ENCODE measurements at regions not wholly inside any gene's neighbourhood (a gene's known extent, or its start where the extent isn't known, plus 50 kb on each side); places are given as distances from the start of the nearest gene placed in this dataset.
A peak's percentile ranks its signal among the peaks of the same experiment; 100 is the strongest.

- H3K4me1 Mint-ChIP-seq: no peaks in the 10 kb centered on the region
- H3K9ac ChIP-seq (ENCODE audit: low read length): no peak overlapping the region
- POLR2A ChIA-PET: no interaction called here
- ATAC-seq (ENCODE audit: low read depth) (no peak), DNase-seq (no peak)
- no peaks in the 10 kb centered on the region for H3K27me3 ChIP-seq (replicated peaks in 1 of 4; ENCODE audit: control extremely low read depth in 1 of 4, control insufficient read depth in 3 of 4, insufficient read depth in 4 of 4, low read length in 3 of 4)
- no peaks in the 10 kb centered on the region for H3K27me3 Mint-ChIP-seq
- 80% methylated on average over 1 of the region's 2 CpGs for WGBS (ENCODE audit: insufficient coverage)
- H2AFZ ChIP-seq (ENCODE audit: insufficient read depth, low read depth, low read length, poor library complexity, severe bottlenecking): no peak overlapping the region
- no peak overlapping the region for H3K27ac ChIP-seq (ENCODE audit: low read length in 2 of 2)
- no peak overlapping the region for H3K4me3 ChIP-seq (ENCODE audit: control extremely low read depth in 1 of 5, extremely low read depth in 1 of 5, insufficient read depth in 1 of 5, low read depth in 2 of 5, low read length in 4 of 5)
- H3K4me3 Mint-ChIP-seq: no peak overlapping the region
- intact Hi-C loops (cut with micrococcal nuclease): no loop called here
- H3K27ac Mint-ChIP-seq: no peak overlapping the region
- TF ChIP-seq EZH2 (IDR thresholded peaks at IDR 0.05; ENCODE audit: borderline replicate concordance, insufficient read depth, low read depth, low read length, poor library complexity, severe bottlenecking) (no peak), CTCF (IDR thresholded peaks at IDR 0.05) (no peak)
- H3K4me1 ChIP-seq (ENCODE audit: control insufficient read depth in 2 of 2, insufficient read depth in 2 of 2, low read length in 2 of 2): no peaks in the 10 kb centered on the region
- no peaks in the 10 kb centered on the region for H3K79me2 ChIP-seq (ENCODE audit: control insufficient read depth, insufficient read depth, low read length)
- H3K4me2 ChIP-seq (replicated peaks; ENCODE audit: low read depth, low read length, poor library complexity, severe bottlenecking): no peak overlapping the region
- CTCF ChIA-PET: interaction anchor here (1.3 to 2.2 kb wide), 4 partner anchors 10 to 222 kb away, joined by 3 to 9 read pairs (median 6); no protein-coding TSS in a partner anchor
- no peaks in the 10 kb centered on the region for H3K9me3 ChIP-seq (ENCODE audit: control extremely low read depth in 1 of 3, control insufficient read depth in 2 of 3, insufficient read depth in 1 of 3, low read length in 2 of 3)
- no peaks in the 10 kb centered on the region for H4K20me1 ChIP-seq (ENCODE audit: control insufficient read depth, insufficient read depth, low read length, poor library complexity, severe bottlenecking)
- H3K36me3 ChIP-seq (replicated peaks in 1 of 2; ENCODE audit: control extremely low read depth in 1 of 2, control insufficient read depth in 1 of 2, extremely low read depth in 1 of 2, insufficient read depth in 2 of 2, low read length in 1 of 2): no peaks in the 10 kb centered on the region
- no peaks in the 10 kb centered on the region for H3K9me3 Mint-ChIP-seq (ENCODE audit: insufficient read depth)
These were observed 142.7 kb downstream of the SNAPC1 start for GRCh38 chr14:61904946-61905345.

GRCh38 chr14:61911574-61911973, 149.4 kb downstream of the SNAPC1 start:
- DNase-seq (peak; percentile 35), ATAC-seq (ENCODE audit: low read depth) (no peak)
- no peak for TF ChIP-seq EZH2 (IDR thresholded peaks at IDR 0.05; ENCODE audit: borderline replicate concordance, insufficient read depth, low read depth, low read length, poor library complexity, severe bottlenecking)
- no peak for TF ChIP-seq CTCF (IDR thresholded peaks at IDR 0.05)
- no peaks in the 10 kb centered on the region for H3K36me3 ChIP-seq (replicated peaks in 1 of 2; ENCODE audit: control extremely low read depth in 1 of 2, control insufficient read depth in 1 of 2, extremely low read depth in 1 of 2, insufficient read depth in 2 of 2, low read length in 1 of 2)
- H3K4me1 Mint-ChIP-seq: peaks cover 17% of the 10 kb centered on the region
- no peaks in the 10 kb centered on the region for H3K79me2 ChIP-seq (ENCODE audit: control insufficient read depth, insufficient read depth, low read length)
- H3K9me3 Mint-ChIP-seq (ENCODE audit: insufficient read depth): no peaks in the 10 kb centered on the region
- intact Hi-C loops (cut with micrococcal nuclease): no loop called here
- no peak overlapping the region for H3K27ac Mint-ChIP-seq
- no peak overlapping the region for H3K27ac ChIP-seq (ENCODE audit: low read length in 2 of 2)
- peak overlapping the region in 1 of 5 experiments; percentile 5 for H3K4me3 ChIP-seq (ENCODE audit: control extremely low read depth in 1 of 5, extremely low read depth in 1 of 5, insufficient read depth in 1 of 5, low read depth in 2 of 5, low read length in 4 of 5)
- no peaks in the 10 kb centered on the region for H3K27me3 ChIP-seq (replicated peaks in 1 of 4; ENCODE audit: control extremely low read depth in 1 of 4, control insufficient read depth in 3 of 4, insufficient read depth in 4 of 4, low read length in 3 of 4)
- H3K9ac ChIP-seq (ENCODE audit: low read length): peak overlapping the region; percentile 32
- peak overlapping the region; percentile 8 for H3K4me3 Mint-ChIP-seq
- H3K27me3 Mint-ChIP-seq: no peaks in the 10 kb centered on the region
- CTCF ChIA-PET: interaction anchor here (0.9 kb wide), 2 partner anchors 16 to 216 kb away, joined by 4 read pairs; no protein-coding TSS in a partner anchor
- H4K20me1 ChIP-seq (ENCODE audit: control insufficient read depth, insufficient read depth, low read length, poor library complexity, severe bottlenecking): no peaks in the 10 kb centered on the region
- WGBS (ENCODE audit: insufficient coverage): 77% methylated on average over 1 of the region's 4 CpGs
- H2AFZ ChIP-seq (ENCODE audit: insufficient read depth, low read depth, low read length, poor library complexity, severe bottlenecking): peak overlapping the region; percentile 9
- H3K4me2 ChIP-seq (replicated peaks; ENCODE audit: low read depth, low read length, poor library complexity, severe bottlenecking): peak overlapping the region; percentile 57
- H3K9me3 ChIP-seq (ENCODE audit: control extremely low read depth in 1 of 3, control insufficient read depth in 2 of 3, insufficient read depth in 1 of 3, low read length in 2 of 3): no peaks in the 10 kb centered on the region
- POLR2A ChIA-PET: no interaction called here
- H3K4me1 ChIP-seq (ENCODE audit: control insufficient read depth in 2 of 2, insufficient read depth in 2 of 2, low read length in 2 of 2): peaks cover 12 to 13% of the 10 kb centered on the region in 2 donors
